ENCODE measurements at regions not wholly inside any gene's neighbourhood (a gene's known extent, or its start where the extent isn't known, plus 50 kb on each side); places are given as distances from the start of the nearest gene placed in this dataset.
"Not testable (repeated sequence)": the region's sequence is repeated elsewhere in the genome, so short reads cannot be mapped to it uniquely, and the experiment has no call there.

GRCh38 chrX:786441-786881, 155.9 kb downstream of the SHOX start:
- peak; percentile 73 for DNase-seq

- DNase-seq: peak; percentile 22
Observed at GRCh38 chrX:784829-785228, 154.2 kb downstream of the SHOX start.

DNA sequence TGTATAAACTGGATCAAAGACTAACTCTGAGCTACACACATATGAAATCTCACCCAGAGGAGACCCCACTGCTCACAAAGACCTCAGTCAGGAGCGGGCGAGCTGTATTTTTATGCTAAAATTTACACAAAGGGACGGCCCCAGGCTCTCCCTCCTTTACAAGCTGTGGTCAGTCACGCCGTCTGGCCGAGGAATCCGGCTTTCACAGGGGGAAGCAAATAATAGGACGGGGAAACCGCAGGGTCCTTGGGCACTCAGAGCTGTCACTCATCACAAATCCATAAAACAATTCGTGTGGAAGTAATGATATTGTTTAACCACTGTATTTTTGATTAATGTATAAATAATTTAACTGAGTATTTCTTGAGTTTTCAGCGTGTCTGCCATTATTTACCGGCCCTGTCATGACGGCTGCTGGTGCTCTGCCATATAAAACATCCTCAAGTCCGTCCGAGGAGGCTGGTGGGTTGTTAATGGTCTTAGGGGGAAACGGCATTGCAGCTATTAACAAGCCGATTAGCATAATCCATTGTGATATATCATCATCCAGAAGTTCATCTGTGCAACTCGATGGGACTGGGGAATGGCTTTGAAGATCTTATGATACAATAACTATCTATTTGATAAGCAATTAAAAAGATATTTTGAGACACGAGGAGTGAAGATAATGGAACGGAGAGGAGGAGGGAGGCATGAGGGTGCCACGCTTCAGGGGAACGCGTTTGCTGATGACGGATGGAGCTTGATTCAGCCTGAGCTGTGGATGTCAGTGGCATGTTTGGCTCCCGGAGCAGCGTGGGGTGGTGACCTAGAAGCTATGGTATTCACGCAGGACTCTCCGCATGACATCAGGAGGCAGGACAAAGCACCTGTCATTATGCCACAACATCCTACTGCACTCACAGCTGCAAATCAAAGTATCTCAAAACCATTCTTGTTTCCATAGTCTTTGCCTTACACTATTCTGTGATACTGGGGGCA, 150.9 kb downstream of the SHOX start:
- peak; percentile 61 for DNase-seq

- peak; percentile 67 for DNase-seq
Observed at GRCh38 chrX:776529-777230, 146.1 kb downstream of the SHOX start.

GRCh38 chrX:776061-776460, 145.5 kb downstream of the SHOX start:
- peak; percentile 49 for DNase-seq

DNA sequence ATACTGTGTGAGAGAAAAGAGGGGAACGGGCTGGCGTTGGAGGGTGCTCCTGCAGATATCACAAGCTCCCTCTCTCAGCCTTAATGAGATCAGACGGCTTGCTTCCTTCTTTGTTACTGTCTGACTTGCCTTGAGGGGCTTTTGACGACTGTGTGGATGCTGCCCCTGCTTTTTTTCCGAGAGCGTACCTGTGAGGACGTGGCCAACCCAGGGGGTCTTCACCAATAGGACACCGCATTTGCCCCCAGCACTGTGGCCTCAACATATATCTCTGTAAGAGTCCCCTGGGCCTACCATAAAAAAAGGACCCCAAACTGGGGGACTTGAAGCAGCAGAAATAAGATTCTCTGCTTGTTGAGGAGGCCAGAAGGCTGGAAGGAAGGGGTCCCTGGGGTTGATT, 143.9 kb downstream of the SHOX start:
- peak; percentile 29 for DNase-seq

GRCh38 chrX:773292-774025, 142.9 kb downstream of the SHOX start:
- DNase-seq: peak; percentile 32

- peak; percentile 40 for DNase-seq
Observed at GRCh38 chrX:771536-771935, 140.9 kb downstream of the SHOX start.

DNA sequence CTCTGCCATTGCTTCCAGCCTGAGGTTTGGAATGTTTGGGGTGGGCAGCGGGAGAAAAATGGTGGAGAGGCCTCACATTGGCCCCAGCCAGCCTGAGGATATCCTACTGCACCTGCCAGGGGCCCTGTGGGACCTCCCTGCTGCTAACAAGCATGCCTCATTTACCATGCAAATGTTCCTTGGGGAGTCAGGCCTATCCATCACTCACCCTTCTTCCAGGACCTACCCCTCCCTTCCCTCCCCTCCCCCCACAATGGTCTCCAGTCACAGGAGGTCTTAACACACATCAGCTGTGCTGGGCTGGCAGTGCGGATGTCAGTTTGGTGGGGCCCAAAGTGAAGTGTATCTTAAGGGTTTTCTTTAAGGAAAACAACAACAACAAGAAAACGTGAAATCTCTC, 139.2 kb downstream of the SHOX start:
- peak; percentile 24 for DNase-seq

- DNase-seq: no peak
Observed at GRCh38 chrX:768596-768995, 138.0 kb downstream of the SHOX start.

GRCh38 chrX:758917-759316, 128.3 kb downstream of the SHOX start:
- no peak for DNase-seq

GRCh38 chrX:750812-751211, 120.2 kb downstream of the SHOX start:
- DNase-seq: no peak

GRCh38 chrX:750263-750662, 119.7 kb downstream of the SHOX start:
- DNase-seq: peak; percentile 31

DNA sequence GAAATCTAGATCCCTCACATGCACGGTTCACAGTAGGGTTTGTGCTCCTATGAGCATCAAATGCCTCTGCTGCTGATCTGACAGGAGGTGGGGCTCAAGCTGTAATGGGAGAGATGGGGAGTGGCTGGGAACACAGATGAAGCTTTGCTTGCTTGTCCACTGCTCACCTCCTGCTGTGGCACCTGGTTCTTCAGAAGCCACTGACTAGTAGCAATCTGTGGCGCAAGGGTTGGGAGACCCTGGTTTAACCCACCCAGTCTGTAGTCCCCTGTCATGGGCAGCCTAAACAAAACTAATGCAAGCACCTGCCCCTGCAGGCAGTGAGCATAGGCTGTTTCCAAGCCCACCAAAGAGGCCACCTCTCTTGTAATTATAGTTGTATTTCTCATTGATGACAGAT, 116.6 kb downstream of the SHOX start:
- DNase-seq: peak; percentile 28

- DNase-seq: peak; percentile 39
Observed at GRCh38 chrX:739611-740010, 109.0 kb downstream of the SHOX start.

GRCh38 chrX:737021-737420, 106.4 kb downstream of the SHOX start:
- DNase-seq: not testable (repeated sequence)

GRCh38 chrX:734362-734761, 103.8 kb downstream of the SHOX start:
- DNase-seq: peak; percentile 39

DNA sequence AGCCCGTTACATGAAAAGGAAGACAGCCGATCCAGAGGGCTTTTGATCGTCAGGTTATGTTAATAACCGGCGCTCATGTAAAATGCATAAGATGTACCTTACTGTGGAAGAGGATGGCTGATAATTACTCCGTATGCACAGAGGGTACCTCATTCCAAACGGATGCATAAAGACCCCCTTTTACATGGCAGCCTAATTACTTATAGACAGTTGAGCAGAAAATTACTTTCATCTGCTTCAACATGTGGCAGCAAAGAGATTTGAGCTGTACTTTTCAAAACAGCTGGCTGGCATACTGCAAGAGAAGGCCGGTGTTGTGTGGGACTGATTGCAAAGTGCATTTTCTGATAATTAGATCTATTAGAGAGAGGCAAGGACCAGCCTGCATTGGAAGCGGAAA, 103.4 kb downstream of the SHOX start:
- no peak for DNase-seq

GRCh38 chrX:729583-730409, 99.2 kb downstream of the SHOX start:
- DNase-seq: peak; percentile 50

- not testable (repeated sequence) for DNase-seq
Observed at GRCh38 chrX:729101-729500, 98.5 kb downstream of the SHOX start.

DNA sequence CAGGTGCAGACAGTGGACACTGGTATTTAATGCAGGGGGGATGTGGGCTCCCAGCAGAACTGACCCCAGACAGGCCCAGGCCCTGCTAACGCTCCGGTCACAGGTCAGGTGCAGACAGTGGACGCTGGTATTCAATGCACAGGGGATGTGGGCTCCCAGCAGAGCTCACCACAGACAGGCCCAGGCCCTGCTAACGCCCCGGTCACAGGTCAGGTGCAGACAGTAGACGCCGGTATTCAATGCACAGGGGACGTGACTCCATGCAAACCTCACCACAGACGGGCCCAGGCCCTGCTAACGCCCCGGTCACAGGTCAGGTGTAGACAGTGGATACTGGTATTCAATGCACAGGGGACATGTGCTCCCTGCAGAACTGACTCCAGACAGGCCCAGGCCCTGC, 98.0 kb downstream of the SHOX start:
- DNase-seq: peak; percentile 30

Measured in islet precursor cell (in vitro differentiated cells).